ENCODE measurements at regions not wholly inside any gene's neighbourhood (a gene's known extent, or its start where the extent isn't known, plus 50 kb on each side); places are given as distances from the start of the nearest gene placed in this dataset.

DNA sequence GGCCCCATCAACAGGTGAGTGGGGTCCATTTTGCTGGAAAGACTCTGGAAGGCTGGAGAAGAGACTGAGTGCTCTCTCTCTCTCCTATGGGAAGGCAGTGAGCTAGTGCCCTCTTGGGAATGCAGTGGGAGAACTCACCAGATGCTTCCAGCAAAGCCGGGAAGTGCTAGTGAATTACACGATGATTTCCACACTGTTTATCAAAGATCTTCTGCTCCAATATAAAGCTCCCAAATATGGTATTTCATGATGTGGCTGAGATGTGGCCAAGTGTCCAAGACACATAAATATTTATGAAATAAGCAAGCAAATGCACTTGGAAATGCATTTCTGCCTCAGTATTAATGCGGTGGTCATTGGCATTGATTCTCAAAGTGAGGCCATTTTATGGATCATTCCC, 135.9 kb downstream of the VAPA start:
- TF ChIP-seq POLR2A (IDR thresholded peaks at IDR 0.05) (no peak), POLR2AphosphoS5 (IDR thresholded peaks at IDR 0.05; ENCODE audit: insufficient read depth in 1 of 2, low read depth in 1 of 2) (no peak)
- TF ChIP-seq, protein P1, sequence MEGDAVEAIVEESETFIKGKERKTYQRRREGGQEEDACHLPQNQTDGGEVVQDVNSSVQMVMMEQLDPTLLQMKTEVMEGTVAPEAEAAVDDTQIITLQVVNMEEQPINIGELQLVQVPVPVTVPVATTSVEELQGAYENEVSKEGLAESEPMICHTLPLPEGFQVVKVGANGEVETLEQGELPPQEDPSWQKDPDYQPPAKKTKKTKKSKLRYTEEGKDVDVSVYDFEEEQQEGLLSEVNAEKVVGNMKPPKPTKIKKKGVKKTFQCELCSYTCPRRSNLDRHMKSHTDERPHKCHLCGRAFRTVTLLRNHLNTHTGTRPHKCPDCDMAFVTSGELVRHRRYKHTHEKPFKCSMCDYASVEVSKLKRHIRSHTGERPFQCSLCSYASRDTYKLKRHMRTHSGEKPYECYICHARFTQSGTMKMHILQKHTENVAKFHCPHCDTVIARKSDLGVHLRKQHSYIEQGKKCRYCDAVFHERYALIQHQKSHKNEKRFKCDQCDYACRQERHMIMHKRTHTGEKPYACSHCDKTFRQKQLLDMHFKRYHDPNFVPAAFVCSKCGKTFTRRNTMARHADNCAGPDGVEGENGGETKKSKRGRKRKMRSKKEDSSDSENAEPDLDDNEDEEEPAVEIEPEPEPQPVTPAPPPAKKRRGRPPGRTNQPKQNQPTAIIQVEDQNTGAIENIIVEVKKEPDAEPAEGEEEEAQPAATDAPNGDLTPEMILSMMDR (IDR thresholded peaks at IDR 0.05), result no peak
